ENCODE measurements at regions not wholly inside any gene's neighbourhood (a gene's known extent, or its start where the extent isn't known, plus 50 kb on each side); places are given as distances from the start of the nearest gene placed in this dataset.

DNA sequence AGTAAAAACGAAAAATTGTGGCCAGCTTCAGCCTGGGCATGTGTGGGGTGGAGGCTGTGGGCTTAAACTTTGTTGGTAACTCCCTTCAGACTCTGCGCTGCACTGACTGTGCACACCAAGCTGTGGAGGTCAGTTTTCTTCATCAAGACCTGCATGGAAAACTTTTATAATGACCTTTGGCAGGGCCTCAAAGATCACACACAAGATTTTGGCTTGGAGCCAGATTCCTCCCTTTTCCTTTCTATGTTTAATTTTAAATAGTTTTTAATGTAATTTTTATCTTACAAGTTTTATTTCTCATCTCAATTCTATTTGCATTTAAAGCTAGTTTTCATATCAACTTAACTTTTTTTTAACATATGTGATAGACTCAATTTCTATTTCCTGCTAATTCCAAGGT, 1211.1 kb upstream of the CDH18 start:
- no peak overlapping the region for H3K4me3 ChIP-seq (ENCODE audit: control insufficient read depth, low read depth, low read length)
- DNase-seq (ENCODE audit: low read depth): no peak
- TF ChIP-seq, protein P1, sequence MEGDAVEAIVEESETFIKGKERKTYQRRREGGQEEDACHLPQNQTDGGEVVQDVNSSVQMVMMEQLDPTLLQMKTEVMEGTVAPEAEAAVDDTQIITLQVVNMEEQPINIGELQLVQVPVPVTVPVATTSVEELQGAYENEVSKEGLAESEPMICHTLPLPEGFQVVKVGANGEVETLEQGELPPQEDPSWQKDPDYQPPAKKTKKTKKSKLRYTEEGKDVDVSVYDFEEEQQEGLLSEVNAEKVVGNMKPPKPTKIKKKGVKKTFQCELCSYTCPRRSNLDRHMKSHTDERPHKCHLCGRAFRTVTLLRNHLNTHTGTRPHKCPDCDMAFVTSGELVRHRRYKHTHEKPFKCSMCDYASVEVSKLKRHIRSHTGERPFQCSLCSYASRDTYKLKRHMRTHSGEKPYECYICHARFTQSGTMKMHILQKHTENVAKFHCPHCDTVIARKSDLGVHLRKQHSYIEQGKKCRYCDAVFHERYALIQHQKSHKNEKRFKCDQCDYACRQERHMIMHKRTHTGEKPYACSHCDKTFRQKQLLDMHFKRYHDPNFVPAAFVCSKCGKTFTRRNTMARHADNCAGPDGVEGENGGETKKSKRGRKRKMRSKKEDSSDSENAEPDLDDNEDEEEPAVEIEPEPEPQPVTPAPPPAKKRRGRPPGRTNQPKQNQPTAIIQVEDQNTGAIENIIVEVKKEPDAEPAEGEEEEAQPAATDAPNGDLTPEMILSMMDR (conservative IDR thresholded peaks at IDR 0.05; ENCODE audit: control insufficient read depth, insufficient read depth, low read depth, low read length): no peak

DNA sequence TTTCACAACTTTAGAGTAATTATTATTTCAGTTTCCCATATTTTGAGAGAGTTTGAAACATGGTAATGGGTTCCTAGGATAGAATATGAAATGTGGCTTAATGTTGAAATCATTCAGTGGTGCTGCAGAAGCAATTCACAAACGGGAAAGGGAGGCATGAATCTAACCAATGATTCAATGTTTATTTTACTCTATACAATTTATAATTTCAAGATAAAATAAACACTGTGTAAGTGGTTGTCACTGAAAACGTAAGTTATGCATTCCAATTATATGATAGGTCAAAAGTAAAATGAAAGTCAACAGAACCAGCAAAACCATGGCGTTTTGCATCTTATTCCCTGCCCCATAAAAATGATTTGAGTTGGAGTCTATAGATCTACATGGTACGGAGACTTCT, 1207.1 kb upstream of the CDH18 start:
- TF ChIP-seq, protein P1 (conservative IDR thresholded peaks at IDR 0.05; ENCODE audit: control insufficient read depth, insufficient read depth, low read depth, low read length): no peak
- no peak overlapping the region for H3K4me3 ChIP-seq (ENCODE audit: control insufficient read depth, low read depth, low read length)
- no peak for DNase-seq (ENCODE audit: low read depth)

DNA sequence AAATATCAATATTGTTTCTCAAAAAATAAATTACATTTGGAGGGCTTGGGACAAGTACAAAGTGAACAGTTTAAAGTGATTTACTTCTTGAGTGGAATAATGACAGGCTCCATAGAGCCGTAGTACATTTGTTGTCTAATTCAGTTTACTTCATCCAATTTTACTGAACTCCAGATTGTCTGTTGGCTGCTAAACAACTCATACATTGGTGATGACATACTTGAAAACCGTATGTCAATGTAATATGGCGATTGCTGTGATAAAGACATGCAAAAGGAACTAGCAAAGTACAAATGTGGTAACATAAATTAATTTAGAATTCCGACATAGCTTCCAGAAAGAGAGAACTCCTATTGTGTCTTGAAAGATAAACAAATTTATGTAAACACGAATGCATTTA, 1197.5 kb upstream of the CDH18 start:
- TF ChIP-seq, protein P1 (conservative IDR thresholded peaks at IDR 0.05; ENCODE audit: control insufficient read depth, insufficient read depth, low read depth, low read length): no peak
- DNase-seq (ENCODE audit: low read depth): no peak
- no peak overlapping the region for H3K4me3 ChIP-seq (ENCODE audit: control insufficient read depth, low read depth, low read length)

DNA sequence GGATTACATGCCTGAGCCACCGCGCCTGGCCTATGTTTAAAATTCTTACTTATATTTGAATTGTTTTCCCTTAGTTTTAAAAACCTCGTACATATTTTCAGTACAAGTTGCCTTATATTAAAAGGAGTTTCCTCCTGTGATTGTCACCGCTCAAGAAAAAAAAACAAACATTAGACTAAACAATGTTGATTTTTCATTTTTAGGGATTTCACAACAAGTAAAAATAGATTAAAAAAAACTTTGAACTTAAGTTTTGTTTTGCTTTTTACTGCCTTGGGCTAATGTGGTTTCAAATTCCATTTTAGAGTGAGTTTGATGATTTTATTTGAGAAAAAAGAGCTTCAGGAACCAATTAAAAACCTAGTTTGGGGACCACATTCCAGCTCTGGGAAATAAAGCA, 1196.6 kb upstream of the CDH18 start:
- TF ChIP-seq, protein P1 (conservative IDR thresholded peaks at IDR 0.05; ENCODE audit: control insufficient read depth, insufficient read depth, low read depth, low read length): no peak
- H3K4me3 ChIP-seq (ENCODE audit: control insufficient read depth, low read depth, low read length): no peak overlapping the region
- no peak for DNase-seq (ENCODE audit: low read depth)

DNA sequence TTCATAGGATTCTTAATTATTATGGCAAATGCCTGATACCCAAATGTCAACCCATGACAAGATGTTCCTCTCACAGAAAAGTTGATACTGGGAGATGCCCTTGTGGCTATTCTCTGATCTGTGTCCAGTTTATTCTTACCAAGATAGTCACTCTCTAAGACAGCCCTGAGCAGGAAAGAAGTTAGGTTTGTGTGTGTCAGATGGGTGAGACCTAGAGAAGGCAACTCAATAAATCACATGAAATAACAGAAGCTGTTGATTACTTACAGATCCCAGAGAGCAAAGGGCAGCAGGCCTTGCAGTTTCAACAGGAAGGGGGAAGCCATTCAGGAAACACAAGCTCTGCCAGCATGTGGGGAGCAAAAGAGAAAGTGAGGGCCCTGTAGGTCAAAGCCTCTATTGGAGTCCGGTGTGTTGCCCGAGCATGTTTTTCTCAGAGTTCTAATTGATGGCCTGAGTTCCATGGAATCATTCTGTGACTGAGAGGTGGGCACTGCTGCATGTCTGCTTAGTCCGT, 1193.7 kb upstream of the CDH18 start:
- TF ChIP-seq, protein P1 (conservative IDR thresholded peaks at IDR 0.05; ENCODE audit: control insufficient read depth, insufficient read depth, low read depth, low read length): no peak
- H3K4me3 ChIP-seq (ENCODE audit: control insufficient read depth, low read depth, low read length): no peak overlapping the region
- DNase-seq (ENCODE audit: low read depth): no peak

DNA sequence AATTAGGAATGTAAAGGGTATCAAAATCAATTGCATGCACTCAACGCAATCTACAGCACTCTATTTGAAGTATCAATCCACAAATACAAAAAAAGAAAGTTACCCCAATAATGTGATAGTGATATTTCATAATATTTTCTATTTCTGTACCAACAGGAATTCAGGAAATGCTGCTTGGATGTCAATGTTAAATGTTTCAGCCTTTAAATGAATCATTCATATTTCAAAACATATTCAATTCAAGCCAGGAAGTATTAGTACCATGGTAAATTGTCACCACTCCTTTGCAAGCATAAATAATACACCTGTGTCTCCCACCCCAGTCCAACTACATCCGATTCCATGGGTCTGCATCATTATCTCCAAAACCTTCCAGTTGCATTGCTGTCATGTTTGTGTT, 1185.5 kb upstream of the CDH18 start:
- TF ChIP-seq, protein P1 (conservative IDR thresholded peaks at IDR 0.05; ENCODE audit: control insufficient read depth, insufficient read depth, low read depth, low read length): no peak
- DNase-seq (ENCODE audit: low read depth): no peak
- no peak overlapping the region for H3K4me3 ChIP-seq (ENCODE audit: control insufficient read depth, low read depth, low read length)

DNA sequence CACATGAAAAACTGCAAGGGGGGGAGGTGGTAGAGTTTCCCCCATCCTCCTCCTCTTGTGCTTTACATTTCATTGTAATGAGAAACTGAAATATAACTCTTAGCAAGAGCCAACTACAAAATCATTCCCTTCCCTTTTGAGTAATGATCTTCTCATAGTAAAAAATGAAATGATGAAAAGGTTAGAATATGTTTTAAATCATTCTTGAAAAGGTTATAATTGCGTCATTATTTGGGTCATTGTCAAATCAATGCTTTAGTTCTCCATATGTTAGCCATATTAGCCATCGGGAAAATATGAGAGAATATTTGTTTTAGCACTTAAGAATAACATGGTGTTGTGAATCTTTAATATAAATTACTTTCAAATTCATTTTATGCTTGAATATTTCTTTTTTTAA, 1185.0 kb upstream of the CDH18 start:
- no peak for DNase-seq (ENCODE audit: low read depth)
- no peak overlapping the region for H3K4me3 ChIP-seq (ENCODE audit: control insufficient read depth, low read depth, low read length)
- TF ChIP-seq, protein P1 (conservative IDR thresholded peaks at IDR 0.05; ENCODE audit: control insufficient read depth, insufficient read depth, low read depth, low read length): no peak
